HEK293 (cell line): ENCODE measurements at regions not wholly inside any gene's neighbourhood (a gene's known extent, or its start where the extent isn't known, plus 50 kb on each side); places are given as distances from the start of the nearest gene placed in this dataset.

Source experiments
- CTCF ChIA-PET: fragments of 350-600 bp; formaldehyde crosslinking; extraction: SDS; loops from one replicate; lab custom pipeline; 2021; ENCODE audit warnings: antibody characterized with exemption; lab: Yijun Ruan, JAX
- POLR2A ChIA-PET: fragments of 300-600 bp; formaldehyde crosslinking; extraction: SDS; loops from one replicate; lab custom pipeline; 2020; ENCODE audit warnings: antibody characterized with exemption, inconsistent platforms; lab: Yijun Ruan, JAX
- H3K27ac ChIP-seq: fragments of 200-500 bp; sonication (Bioruptor generic); 2 replicates; pipeline ENCODE4 v1.5.1; 2014; ENCODE audit warnings: low read depth, low read length, control low read depth, inconsistent platforms; ENCODE audit errors: extremely low read depth
- H3K36me3 ChIP-seq, 2 experiments: fragments of 200-500 bp in 1 of 2; sonication (Bioruptor generic) in 1 of 2; 1 replicate in 1 of 2; 2 replicates in 1 of 2; pipeline ENCODE4 v1.5.1; 2014 to 2017; ENCODE audit warnings: inconsistent platforms in 2 of 2, low read length in 2 of 2; ENCODE audit not compliant: control insufficient read depth in 2 of 2, insufficient read depth in 1 of 2
- H3K4me1 ChIP-seq: fragments of 200-500 bp; sonication (Bioruptor generic); 2 replicates; pipeline ENCODE4 v1.5.1; 2014; ENCODE audit warnings: mild to moderate bottlenecking, low read length, inconsistent platforms; ENCODE audit not compliant: control insufficient read depth, insufficient read depth
- H3K4me3 ChIP-seq: 2 replicates; pipeline ENCODE4 v1.5.1; 2011; ENCODE audit warnings: low read depth, mild to moderate bottlenecking, control low read depth, low read length, moderate library complexity
- H3K9me3 ChIP-seq: fragments of 200-500 bp; sonication (Bioruptor generic); 2 replicates; pipeline ENCODE4 v1.5.1; 2014; ENCODE audit warnings: low read depth, low read length, inconsistent platforms; ENCODE audit not compliant: control insufficient read depth, insufficient read depth
- BCL11B ChIP-seq: fragments of 450-650 bp; formaldehyde crosslinking; IDR thresholded peaks from 2 replicates; pipeline ENCODE4 v1.5.1; 2016; ENCODE audit warnings: low read depth, missing biosample characterization, missing genetic modification characterization
- KLF9 ChIP-seq: fragments of 450-650 bp; formaldehyde crosslinking; IDR thresholded peaks from 2 replicates; pipeline ENCODE4 v1.5.1; 2016; ENCODE audit warnings: missing biosample characterization, missing genetic modification characterization, low read depth
- MEIS1 ChIP-seq: sonication (generic); formaldehyde crosslinking; IDR thresholded peaks from 2 replicates; pipeline ENCODE4 v1.8.1; 2022; ENCODE audit warnings: missing genetic modification reagents, mild to moderate bottlenecking, borderline replicate concordance
- ZNF169 ChIP-seq: fragments of 450-650 bp; formaldehyde crosslinking; IDR thresholded peaks from 2 replicates; pipeline ENCODE4 v1.5.1; 2016; ENCODE audit warnings: missing biosample characterization, missing genetic modification characterization
- ZNF280D ChIP-seq: fragments of 450-650 bp; formaldehyde crosslinking; IDR thresholded peaks from 2 replicates; pipeline ENCODE4 v1.5.1; 2016; ENCODE audit warnings: missing biosample characterization, missing genetic modification characterization
- ZNF654 ChIP-seq: fragments of 450-650 bp; formaldehyde crosslinking; IDR thresholded peaks from 2 replicates; pipeline ENCODE4 v1.5.1; 2016; ENCODE audit warnings: low read depth, missing biosample characterization, missing genetic modification characterization
- ZNF747 ChIP-seq: fragments of 450-650 bp; formaldehyde crosslinking; IDR thresholded peaks from 2 replicates; pipeline ENCODE4 v1.5.1; 2016; ENCODE audit warnings: missing biosample characterization, missing genetic modification characterization
- ZNF776 ChIP-seq: fragments of 450-650 bp; formaldehyde crosslinking; IDR thresholded peaks from 2 replicates; pipeline ENCODE4 v1.5.0; 2017; ENCODE audit warnings: missing biosample characterization, missing genetic modification characterization, borderline replicate concordance
- ZSCAN16 ChIP-seq: fragments of 450-650 bp; formaldehyde crosslinking; IDR thresholded peaks from 2 replicates; pipeline ENCODE4 v1.5.1; 2016; ENCODE audit warnings: missing biosample characterization, missing genetic modification characterization
- TF ChIP-seq, protein P1 (sequence below): fragments of 450-650 bp; formaldehyde crosslinking; IDR thresholded peaks from 2 replicates; pipeline ENCODE4 v1.5.1; 2016; ENCODE audit warnings: missing biosample characterization, missing genetic modification characterization
- TF ChIP-seq, protein P2 (sequence below): fragments of 450-650 bp; formaldehyde crosslinking; IDR thresholded peaks from 2 replicates; pipeline ENCODE4 v1.5.1; 2017; ENCODE audit warnings: missing biosample characterization, missing genetic modification characterization

DNA sequence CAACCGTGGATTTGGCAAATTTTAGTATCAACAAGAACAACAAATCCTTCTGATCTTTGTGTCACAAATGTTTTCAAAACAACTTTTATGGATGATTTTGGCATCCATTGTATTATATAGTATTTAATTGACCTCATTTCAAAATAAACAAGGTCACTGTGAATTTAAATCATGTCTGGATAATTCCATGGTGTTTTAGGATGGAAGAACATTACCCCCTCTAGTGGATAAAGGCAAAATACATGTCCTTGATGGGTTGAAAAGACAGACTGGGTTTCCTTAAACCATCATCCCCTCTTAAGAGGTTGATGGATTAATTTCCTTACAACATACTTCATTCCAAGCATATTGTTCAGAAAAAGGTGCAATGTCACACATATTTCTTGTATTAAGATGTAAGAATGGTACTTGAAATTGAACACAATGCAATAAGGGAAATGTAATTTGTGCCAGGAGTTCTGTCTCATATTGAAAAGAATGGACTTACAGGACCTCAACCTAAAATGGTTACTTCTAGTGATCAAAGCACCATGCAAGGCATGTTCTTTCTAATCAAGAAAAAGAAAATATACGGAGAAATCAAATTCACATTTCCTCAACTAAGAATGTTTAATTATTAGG lies 352.0 kb downstream of the BCAT1 start:
- Histone ChIP-seq H3K4me3 (no peak overlapping the region), H3K9me3 (no peaks in the 10 kb centered on the region), H3K27ac (no peak overlapping the region), H3K36me3 (no peaks in the 10 kb centered on the region), H3K4me1 (no peaks in the 10 kb centered on the region)
- CTCF ChIA-PET = interaction anchor here (0.5 to 1.8 kb wide), 7 partner anchors 10 to 582 kb away, joined by 3 to 5 read pairs (median 4); no protein-coding TSS in a partner anchor
- POLR2A ChIA-PET = no interaction called here
- TF ChIP-seq, protein P1, sequence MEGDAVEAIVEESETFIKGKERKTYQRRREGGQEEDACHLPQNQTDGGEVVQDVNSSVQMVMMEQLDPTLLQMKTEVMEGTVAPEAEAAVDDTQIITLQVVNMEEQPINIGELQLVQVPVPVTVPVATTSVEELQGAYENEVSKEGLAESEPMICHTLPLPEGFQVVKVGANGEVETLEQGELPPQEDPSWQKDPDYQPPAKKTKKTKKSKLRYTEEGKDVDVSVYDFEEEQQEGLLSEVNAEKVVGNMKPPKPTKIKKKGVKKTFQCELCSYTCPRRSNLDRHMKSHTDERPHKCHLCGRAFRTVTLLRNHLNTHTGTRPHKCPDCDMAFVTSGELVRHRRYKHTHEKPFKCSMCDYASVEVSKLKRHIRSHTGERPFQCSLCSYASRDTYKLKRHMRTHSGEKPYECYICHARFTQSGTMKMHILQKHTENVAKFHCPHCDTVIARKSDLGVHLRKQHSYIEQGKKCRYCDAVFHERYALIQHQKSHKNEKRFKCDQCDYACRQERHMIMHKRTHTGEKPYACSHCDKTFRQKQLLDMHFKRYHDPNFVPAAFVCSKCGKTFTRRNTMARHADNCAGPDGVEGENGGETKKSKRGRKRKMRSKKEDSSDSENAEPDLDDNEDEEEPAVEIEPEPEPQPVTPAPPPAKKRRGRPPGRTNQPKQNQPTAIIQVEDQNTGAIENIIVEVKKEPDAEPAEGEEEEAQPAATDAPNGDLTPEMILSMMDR (tag by site-specific recombination) = peak; percentile 56
- TF ChIP-seq, protein P2, sequence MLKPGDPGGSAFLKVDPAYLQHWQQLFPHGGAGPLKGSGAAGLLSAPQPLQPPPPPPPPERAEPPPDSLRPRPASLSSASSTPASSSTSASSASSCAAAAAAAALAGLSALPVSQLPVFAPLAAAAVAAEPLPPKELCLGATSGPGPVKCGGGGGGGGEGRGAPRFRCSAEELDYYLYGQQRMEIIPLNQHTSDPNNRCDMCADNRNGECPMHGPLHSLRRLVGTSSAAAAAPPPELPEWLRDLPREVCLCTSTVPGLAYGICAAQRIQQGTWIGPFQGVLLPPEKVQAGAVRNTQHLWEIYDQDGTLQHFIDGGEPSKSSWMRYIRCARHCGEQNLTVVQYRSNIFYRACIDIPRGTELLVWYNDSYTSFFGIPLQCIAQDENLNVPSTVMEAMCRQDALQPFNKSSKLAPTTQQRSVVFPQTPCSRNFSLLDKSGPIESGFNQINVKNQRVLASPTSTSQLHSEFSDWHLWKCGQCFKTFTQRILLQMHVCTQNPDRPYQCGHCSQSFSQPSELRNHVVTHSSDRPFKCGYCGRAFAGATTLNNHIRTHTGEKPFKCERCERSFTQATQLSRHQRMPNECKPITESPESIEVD (tag by site-specific recombination) = no peak
- TF ChIP-seq ZNF654 (tag by site-specific recombination) = peak; percentile 71

DNA sequence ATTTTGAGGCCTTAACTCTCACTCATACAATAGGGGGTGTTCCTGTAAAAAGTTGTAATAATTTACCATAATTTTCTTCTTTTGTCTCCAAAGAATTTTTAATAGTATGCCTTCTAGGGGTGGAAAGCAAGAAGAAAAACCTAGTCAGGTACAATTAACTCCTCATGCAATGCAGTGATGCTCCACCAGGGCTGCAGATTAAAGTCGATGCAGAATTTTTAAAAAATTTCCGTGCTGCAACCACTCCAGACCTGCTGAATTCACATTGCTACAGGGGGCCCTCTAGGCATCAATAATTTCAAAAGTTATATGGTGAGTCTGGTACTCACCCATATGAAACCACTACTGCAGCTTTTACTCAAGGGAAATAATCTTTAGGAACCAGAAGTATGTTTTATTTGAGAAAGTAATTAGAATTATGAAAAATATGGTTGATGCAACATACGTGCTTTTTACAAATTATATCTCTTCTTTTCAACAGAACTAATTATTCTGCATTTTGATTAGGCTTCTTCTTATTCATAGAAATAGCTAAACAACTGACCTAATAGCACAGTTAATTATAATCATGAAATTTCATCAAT lies 353.2 kb downstream of the BCAT1 start:
- no peaks in the 10 kb centered on the region for H3K4me1 ChIP-seq
- no peak overlapping the region for H3K27ac ChIP-seq
- H3K4me3 ChIP-seq = no peak overlapping the region
- ChIA-PET POLR2A (no interaction called here), CTCF (interaction anchor here (0.5 to 1.8 kb wide), 10 partner anchors 11 to 1645 kb away, joined by 3 to 5 read pairs (median 4); no protein-coding TSS in a partner anchor)
- no peaks in the 10 kb centered on the region for H3K36me3 ChIP-seq
- no peaks in the 10 kb centered on the region for H3K9me3 ChIP-seq
- no peak for TF ChIP-seq ZSCAN16 (tag by site-specific recombination)
- TF ChIP-seq ZNF169 (tag by site-specific recombination) = no peak
- TF ChIP-seq ZNF776 (tag by site-specific recombination) = no peak
- no peak for TF ChIP-seq BCL11B (tag by site-specific recombination)
- TF ChIP-seq KLF9 (tag by site-specific recombination) = no peak
- no peak for TF ChIP-seq MEIS1 (CRISPR knock-in tag)
- no peak for TF ChIP-seq ZNF280D

DNA sequence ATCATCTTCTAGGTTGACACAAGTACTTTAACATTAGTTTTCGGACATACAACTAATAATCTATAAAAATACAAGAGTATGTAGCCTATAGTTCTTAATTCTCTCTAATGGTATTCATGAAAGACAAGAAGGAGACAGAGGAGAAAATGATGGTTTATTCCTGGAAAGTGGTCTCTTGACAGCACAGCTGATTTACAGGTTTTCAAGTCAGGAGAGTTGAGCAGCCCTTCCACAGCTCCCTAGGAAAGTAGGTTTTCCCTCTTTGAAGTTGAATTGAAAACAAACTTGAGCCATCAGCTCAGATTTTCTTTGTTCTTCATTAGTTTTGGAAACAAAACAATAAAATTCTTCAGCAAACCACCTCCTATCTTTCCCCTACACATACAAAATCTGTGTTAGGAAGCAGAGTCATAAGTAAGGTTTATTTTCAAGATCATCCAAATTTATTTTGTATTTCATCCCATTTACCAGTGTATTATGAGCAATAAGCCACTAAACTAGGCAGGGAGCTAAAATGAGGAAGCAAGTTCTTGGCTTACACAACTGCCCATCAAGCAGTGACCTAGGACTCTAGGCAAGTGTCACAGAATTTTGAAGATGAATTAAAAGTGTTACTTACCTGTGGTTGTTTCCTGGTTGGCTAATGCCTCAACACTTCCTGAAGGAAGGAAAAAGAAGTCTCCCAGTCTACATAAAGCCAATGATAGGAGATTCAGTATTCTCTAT lies 357.0 kb downstream of the BCAT1 start:
- POLR2A ChIA-PET = no interaction called here
- H3K36me3 ChIP-seq = no peaks in the 10 kb centered on the region
- no peaks in the 10 kb centered on the region for H3K9me3 ChIP-seq
- H3K27ac ChIP-seq = no peak overlapping the region
- TF ChIP-seq ZNF169 (tag by site-specific recombination) (no peak), ZNF747 (no peak)
- no peaks in the 10 kb centered on the region for H3K4me1 ChIP-seq
- CTCF ChIA-PET = interaction anchor here (0.7 kb wide), 1 partner anchor 1231 kb away, joined by 3 read pairs; no protein-coding TSS in a partner anchor
- no peak overlapping the region for H3K4me3 ChIP-seq
